WERI-Rb-1 (cell line): ENCODE measurements at regions not wholly inside any gene's neighbourhood (a gene's known extent, or its start where the extent isn't known, plus 50 kb on each side); places are given as distances from the start of the nearest gene placed in this dataset.

Experiments used
- DNase-seq: peaks from one replicate; pipeline ENCODE4 v3.0.0-alpha.2; 2020
- H3K27ac ChIP-seq: fragments of 250-450 bp; sonication (Bioruptor Pico); 2 replicates; pipeline ENCODE4 v1.5.1; 2020; ENCODE audit warnings: mild to moderate bottlenecking, moderate library complexity
- H3K27me3 ChIP-seq: fragments of 250-450 bp; sonication (Bioruptor Pico); 2 replicates; pipeline ENCODE4 v1.5.1; 2021; ENCODE audit warnings: mild to moderate bottlenecking, low read depth, moderate library complexity; ENCODE audit not compliant: insufficient read depth, severe bottlenecking
- H3K36me3 ChIP-seq: fragments of 250-450 bp; sonication (Bioruptor Pico); 2 replicates; pipeline ENCODE4 v1.5.1; 2020; ENCODE audit warnings: mild to moderate bottlenecking, moderate library complexity
- H3K4me3 ChIP-seq: 2 replicates; pipeline ENCODE4 v1.5.1; 2011; ENCODE audit warnings: low read depth, mild to moderate bottlenecking, control low read depth, low read length
- H3K9me3 ChIP-seq: fragments of 250-450 bp; sonication (Bioruptor Pico); 2 replicates; pipeline ENCODE4 v1.5.1; 2021; ENCODE audit warnings: mild to moderate bottlenecking, moderate library complexity; ENCODE audit not compliant: severe bottlenecking
- CTCF ChIP-seq: IDR thresholded peaks from 2 replicates; pipeline ENCODE4 v1.5.1; 2011; ENCODE audit warnings: low read depth, mild to moderate bottlenecking, control low read depth, inconsistent platforms, low read length

GRCh38 chr5:167485061-167485774 is 806.2 kb upstream of the WWC1 start:
- Histone ChIP-seq H3K36me3 (no peaks in the 10 kb centered on the region), H3K27ac (no peak overlapping the region), H3K4me3 (no peak overlapping the region), H3K9me3 (no peaks in the 10 kb centered on the region), H3K27me3 (no peaks in the 10 kb centered on the region)
- TF ChIP-seq CTCF = no peak
- no peak for DNase-seq

- Histone ChIP-seq H3K36me3 (no peaks in the 10 kb centered on the region), H3K4me3 (no peak overlapping the region), H3K27ac (no peak overlapping the region), H3K27me3 (no peaks in the 10 kb centered on the region), H3K9me3 (no peaks in the 10 kb centered on the region)
- no peak for TF ChIP-seq CTCF
- DNase-seq = no peak
Measured at GRCh38 chr5:167488371-167488770, 803.1 kb upstream of the WWC1 start.

- no peak overlapping the region for H3K27ac ChIP-seq
- TF ChIP-seq CTCF = no peak
- no peaks in the 10 kb centered on the region for H3K36me3 ChIP-seq
- H3K9me3 ChIP-seq = no peaks in the 10 kb centered on the region
- no peaks in the 10 kb centered on the region for H3K27me3 ChIP-seq
- DNase-seq = no peak
- no peak overlapping the region for H3K4me3 ChIP-seq
Measured at GRCh38 chr5:167489202-167489601, 802.2 kb upstream of the WWC1 start.

- TF ChIP-seq CTCF = no peak
- Histone ChIP-seq H3K27ac (no peak overlapping the region), H3K4me3 (no peak overlapping the region), H3K36me3 (no peaks in the 10 kb centered on the region), H3K9me3 (no peaks in the 10 kb centered on the region), H3K27me3 (no peaks in the 10 kb centered on the region)
- no peak for DNase-seq
Measured at GRCh38 chr5:167503926-167504720, 787.3 kb upstream of the WWC1 start.

GRCh38 chr5:167507463-167508233 is 783.8 kb upstream of the WWC1 start:
- TF ChIP-seq CTCF = no peak
- no peaks in the 10 kb centered on the region for H3K9me3 ChIP-seq
- H3K27ac ChIP-seq = no peak overlapping the region
- no peak overlapping the region for H3K4me3 ChIP-seq
- no peaks in the 10 kb centered on the region for H3K36me3 ChIP-seq
- H3K27me3 ChIP-seq = no peaks in the 10 kb centered on the region
- no peak for DNase-seq
